HG03135 (cell line): ENCODE measurements at regions not wholly inside any gene's neighbourhood (a gene's known extent, or its start where the extent isn't known, plus 50 kb on each side); places are given as distances from the start of the nearest gene placed in this dataset.

ENCODE experiments used
- ATAC-seq: cut with Tn5 transposase; IDR thresholded peaks from one replicate; pipeline ENCODE4 v1.9.1; 2021; ENCODE audit warnings: mild to moderate bottlenecking, moderate library complexity; ENCODE audit not compliant: unreplicated experiment

DNA sequence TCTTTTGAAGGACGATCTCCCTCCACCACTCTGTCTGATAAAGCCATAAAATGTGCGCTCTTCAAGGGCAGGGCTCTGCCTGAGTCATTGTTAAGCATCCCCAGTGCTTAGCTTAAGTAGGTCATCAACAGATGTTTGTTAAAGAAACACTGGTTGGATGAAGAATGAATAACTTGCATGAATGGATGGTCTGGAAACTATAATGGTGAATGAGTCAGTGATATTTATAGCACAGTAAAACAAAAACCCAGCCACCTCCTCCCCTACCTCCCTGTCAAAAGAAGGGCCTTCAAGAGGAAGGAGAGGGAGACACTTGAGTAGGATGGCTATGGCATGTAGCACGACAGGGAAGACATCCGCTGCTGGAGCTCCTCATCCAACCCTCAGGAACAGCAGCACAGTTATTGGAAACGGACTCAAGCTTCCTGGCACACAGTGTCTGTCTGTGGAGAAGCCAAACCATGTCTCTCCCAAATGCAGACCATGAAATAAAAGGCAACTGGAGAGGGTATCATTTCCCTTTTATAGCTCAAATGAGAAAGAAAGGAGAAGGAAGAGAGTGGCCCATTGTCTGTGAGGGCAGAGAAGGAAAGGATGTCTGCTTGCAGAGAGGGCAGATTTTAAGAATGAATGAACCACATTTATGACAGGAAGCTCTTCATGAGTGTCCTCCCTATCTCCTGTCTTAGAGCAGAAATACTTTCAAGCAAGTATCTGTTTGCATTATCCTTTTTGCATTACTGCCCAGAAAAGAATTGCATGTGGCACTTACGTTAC, 183.5 kb upstream of the UBL3 start:
- ATAC-seq = no peak

GRCh38 chr13:30032263-30032662, 181.8 kb upstream of the UBL3 start:
- ATAC-seq = no peak

- no peak for ATAC-seq
Observed at GRCh38 chr13:30031488-30031887, 181.1 kb upstream of the UBL3 start.

DNA sequence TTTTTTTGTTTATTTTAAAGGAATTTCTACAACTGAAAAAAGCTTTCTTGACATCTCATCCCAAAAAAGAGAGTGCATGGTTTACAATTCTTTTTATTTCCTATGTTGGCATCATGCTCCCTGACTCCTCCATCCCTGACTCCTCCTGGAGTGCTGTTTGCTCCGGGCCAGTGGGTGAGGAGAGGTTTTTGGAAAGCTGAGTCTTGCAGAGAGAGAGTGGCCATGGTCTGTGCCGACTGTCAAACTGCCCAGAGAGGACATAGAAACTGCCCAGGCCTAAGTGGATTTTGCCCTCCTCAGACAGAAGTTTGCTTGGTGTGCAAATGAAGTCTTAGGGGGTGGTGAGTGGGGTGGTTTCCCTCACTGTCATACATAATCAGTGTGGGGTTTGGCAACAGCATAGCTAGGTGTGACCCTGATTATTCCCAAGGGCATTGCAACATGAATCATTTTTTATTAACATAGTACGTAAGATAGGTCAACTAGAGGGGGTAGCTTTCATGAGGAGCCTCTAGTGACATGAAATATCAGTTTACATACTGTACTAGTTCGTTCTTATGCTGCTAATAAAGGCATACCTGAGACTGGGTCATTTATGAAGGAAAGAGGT, 179.8 kb upstream of the UBL3 start:
- no peak for ATAC-seq

DNA sequence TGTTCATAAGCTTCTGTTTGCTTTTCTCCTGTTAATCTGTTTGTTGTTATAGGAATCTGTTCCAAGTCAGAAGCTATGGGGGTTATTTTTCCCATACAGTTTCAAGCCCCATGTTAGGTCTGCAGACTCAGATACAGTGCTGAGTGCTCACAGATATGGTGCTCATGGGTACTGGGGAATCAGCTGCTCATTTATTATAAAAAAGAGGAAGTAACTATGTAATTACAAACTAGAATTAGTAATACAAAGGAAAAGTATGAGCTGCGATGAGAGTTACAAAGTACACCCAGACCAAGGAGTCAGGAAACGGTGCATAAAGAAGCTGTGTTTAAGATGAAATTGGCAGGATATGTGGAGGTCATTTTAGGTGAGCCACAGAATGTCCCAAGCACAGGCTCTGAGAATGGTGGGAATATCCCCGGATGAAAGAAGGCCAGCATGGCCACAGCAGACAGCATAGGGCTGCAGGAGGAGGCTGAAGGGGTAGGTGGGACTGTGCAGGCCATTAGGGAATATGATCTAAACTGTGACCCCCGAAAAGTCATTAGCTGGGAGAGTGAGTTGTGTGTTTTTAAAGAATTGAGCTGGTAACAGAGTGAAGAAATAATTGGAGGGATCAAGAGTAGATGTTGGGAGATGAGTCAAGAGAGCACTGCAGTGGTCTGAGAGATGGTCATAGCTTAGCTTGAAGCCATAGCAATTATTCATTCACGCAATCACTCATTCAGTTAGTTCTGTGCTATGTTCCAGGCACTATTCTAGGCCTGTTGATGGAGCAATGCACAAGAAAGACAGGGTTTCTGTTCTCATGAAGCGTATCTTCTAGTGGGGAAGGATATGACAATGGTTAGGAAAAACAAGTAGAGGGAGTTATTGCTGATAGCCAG, 177.4 kb upstream of the UBL3 start:
- ATAC-seq = no peak

- ATAC-seq = no peak
Observed at GRCh38 chr13:30026909-30027308, 176.5 kb upstream of the UBL3 start.

DNA sequence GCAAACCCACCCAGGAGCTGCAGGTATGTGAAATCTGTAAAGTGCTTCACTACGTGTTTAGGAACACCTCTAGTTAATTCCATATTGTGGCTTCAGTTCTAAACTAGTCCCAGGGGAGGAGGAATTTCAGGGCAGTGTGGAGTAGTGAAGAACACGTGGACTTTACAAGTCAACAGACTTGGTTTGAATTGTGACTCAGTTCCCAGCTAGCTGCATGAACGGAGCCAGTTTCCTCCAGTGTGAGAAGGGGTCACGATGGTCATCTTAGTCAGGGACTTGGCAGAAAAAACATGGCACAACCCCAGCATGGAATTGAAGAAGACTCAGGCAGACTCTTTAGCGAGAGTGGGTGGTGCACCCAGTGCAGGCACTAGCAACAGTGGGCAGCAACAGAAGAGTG, 175.7 kb upstream of the UBL3 start:
- ATAC-seq = no peak

- ATAC-seq = no peak
Observed at GRCh38 chr13:30025351-30025750, 174.9 kb upstream of the UBL3 start.

GRCh38 chr13:30024125-30024865, 173.9 kb upstream of the UBL3 start:
- no peak for ATAC-seq

DNA sequence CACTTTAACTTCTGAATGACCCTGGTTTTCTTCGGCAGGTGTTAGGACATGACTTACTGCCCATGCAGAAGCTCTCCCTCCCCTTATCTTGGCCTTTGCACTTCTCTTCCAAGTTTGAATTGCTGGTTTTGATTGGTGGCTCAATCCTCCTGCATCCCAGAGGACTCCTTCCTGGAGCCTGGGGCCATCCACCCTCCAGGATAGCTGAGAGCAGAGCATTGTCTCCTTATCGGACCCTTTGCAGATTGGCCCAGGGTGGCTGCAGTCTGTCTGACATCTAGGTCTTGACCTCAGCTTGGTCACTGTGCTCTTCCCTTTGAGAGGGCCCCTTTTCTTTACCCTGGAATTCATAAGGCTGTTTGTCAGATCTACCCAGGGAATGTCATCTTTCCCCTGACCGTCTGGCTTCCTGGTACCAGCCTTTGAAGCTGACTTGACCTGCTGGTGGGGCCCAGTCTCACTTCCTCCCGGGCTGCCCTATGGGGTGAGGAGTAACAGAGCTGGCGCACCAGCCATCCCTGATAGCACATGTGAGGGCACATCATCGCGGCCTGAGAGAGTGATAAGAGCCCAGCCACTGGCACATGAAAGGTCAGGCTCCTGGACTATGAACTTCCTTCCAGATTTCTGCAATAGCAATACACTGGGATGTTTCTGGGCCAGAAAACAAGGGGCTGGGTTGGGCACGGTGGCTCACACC, 172.9 kb upstream of the UBL3 start:
- ATAC-seq = no peak

GRCh38 chr13:30022796-30023195, 172.4 kb upstream of the UBL3 start:
- no peak for ATAC-seq

DNA sequence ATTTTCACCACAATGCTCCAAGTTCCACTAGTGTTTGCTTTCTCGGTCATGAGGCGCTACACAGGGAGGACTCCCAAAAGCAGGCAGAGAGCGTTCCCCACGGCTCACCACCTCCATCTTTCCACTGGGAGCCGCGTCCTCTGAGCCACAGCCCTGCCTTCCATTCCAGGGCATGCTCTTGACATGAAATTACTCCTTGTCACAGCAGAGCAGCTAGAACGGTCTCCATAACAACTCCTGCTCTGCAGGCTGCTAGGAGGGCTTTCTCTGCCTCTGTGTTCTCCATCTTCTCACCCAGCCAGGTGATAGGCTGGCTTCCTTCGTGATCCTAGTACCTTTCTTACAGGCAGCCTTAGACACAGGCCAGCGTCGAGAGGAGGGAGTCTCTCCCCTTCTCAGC, 171.8 kb upstream of the UBL3 start:
- ATAC-seq = no peak

GRCh38 chr13:30021611-30022010, 171.2 kb upstream of the UBL3 start:
- ATAC-seq = no peak

- no peak for ATAC-seq
Observed at GRCh38 chr13:30020726-30021312, 170.4 kb upstream of the UBL3 start.

GRCh38 chr13:30019648-30020626, 169.5 kb upstream of the UBL3 start:
- ATAC-seq = no peak

- ATAC-seq = no peak
Observed at GRCh38 chr13:30017880-30018279, 167.5 kb upstream of the UBL3 start.

DNA sequence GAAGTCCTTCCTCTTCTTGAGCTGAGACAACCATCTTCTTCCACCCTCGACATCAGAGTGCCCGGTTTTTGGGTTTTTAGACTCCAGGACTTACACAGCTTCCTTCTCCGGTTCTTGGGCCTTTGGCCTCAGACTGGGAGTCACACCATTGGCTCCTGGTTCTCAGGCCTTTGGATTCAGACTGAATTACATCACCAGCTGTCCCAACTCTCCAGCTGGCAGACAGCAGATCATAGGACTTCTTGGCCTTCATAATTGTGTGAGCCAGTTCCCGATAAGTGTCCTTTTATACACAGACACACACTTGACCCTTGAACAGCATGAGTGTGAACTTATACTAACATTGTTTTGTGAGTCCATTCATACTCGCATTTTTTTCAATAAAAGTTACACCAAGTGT, 166.0 kb upstream of the UBL3 start:
- ATAC-seq = no peak

DNA sequence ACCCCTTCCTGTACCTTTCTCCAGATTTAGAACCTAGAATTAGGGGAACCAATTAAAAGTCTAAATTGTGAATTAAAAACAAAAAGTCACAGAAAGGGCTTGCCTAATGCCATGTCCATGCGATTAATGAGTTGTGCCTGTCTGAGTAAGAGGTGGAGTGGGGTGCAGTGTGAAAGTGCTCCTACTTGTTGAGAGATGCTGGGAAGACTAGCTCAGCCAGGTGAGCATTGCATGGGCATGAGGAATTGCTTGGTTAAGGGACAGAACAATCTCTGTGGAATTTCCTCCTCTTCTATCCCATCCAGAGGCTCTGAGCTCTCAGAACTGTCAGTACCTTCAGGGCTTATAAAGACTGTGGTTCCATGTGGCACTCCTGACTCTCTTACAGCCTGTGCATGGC, 159.0 kb upstream of the UBL3 start:
- ATAC-seq = no peak

GRCh38 chr13:30006246-30006645, 155.8 kb upstream of the UBL3 start:
- ATAC-seq = no peak
